SK-N-SH (cell line): ENCODE measurements at regions not wholly inside any gene's neighbourhood (a gene's known extent, or its start where the extent isn't known, plus 50 kb on each side); places are given as distances from the start of the nearest gene placed in this dataset.

Source experiments
- CTCF ChIA-PET: fragments of 300-600, 350-600 bp; formaldehyde crosslinking; extraction: SDS; loops from one replicate; lab custom pipeline; 2021; lab: Yijun Ruan, JAX
- POLR2A ChIA-PET: fragments of 350-600 bp; sonication (Branson Sonifier 250); formaldehyde crosslinking; extraction: SDS; loops from one replicate; lab custom pipeline; 2020; ENCODE audit warnings: antibody characterized with exemption, inconsistent platforms; lab: Yijun Ruan, JAX
- DNase-seq: peaks from one replicate; pipeline ENCODE4 v3.0.0; 2012
- H2AFZ ChIP-seq: fragments of 200-600 bp; sonication (generic); 2 replicates; pipeline ENCODE4 v1.8.1; 2016; ENCODE audit warnings: antibody characterized with exemption, mild to moderate bottlenecking, low read depth
- H3F3A ChIP-seq: fragments of 200-600 bp; sonication (generic); replicated peaks from 2 replicates; pipeline ENCODE3; 2016; ENCODE audit warnings: antibody characterized with exemption, mild to moderate bottlenecking; ENCODE audit not compliant: insufficient read depth
- H3K27ac ChIP-seq, 2 experiments: fragments of 200-500 bp in 1 of 2; fragments of 200-600 bp in 1 of 2; sonication (Bioruptor generic) in 1 of 2; sonication (generic), shearing (Covaris generic) in 1 of 2; 2 replicates each; pipeline versions ENCODE4 v1.5.1 to v1.6.1; 2014 to 2016; ENCODE audit warnings: low read depth in 2 of 2, inconsistent platforms in 1 of 2, low read length in 1 of 2, mild to moderate bottlenecking in 1 of 2, mixed read lengths in 1 of 2
- H3K27me3 ChIP-seq: fragments of 200-600 bp; sonication (generic), shearing (Covaris generic); 2 replicates; pipeline ENCODE4 v1.6.1; 2016; ENCODE audit warnings: mixed run types; ENCODE audit not compliant: insufficient read depth
- H3K36me3 ChIP-seq, 2 experiments: fragments of 200-500 bp in 1 of 2; fragments of 200-600 bp in 1 of 2; sonication (Bioruptor generic) in 1 of 2; sonication (generic) in 1 of 2; replicated peaks in 1 of 2; 2 replicates each; pipeline versions ENCODE3 to v1.5.1; 2014 to 2016; ENCODE audit warnings: low read length in 1 of 2, mild to moderate bottlenecking in 1 of 2; ENCODE audit not compliant: insufficient read depth in 2 of 2, control insufficient read depth in 1 of 2
- H3K4me1 ChIP-seq, 2 experiments: fragments of 200-500 bp in 1 of 2; fragments of 200-600 bp in 1 of 2; sonication (Bioruptor generic) in 1 of 2; sonication (generic), shearing (Covaris generic) in 1 of 2; 2 replicates each; pipeline versions ENCODE4 v1.5.1 to v1.6.1; 2014 to 2016; ENCODE audit warnings: low read depth in 1 of 2, low read length in 1 of 2, mixed run types in 1 of 2; ENCODE audit not compliant: insufficient read depth in 2 of 2, control insufficient read depth in 1 of 2
- H3K4me2 ChIP-seq: fragments of 200-600 bp; sonication (generic), shearing (Covaris generic); 2 replicates; pipeline ENCODE4 v1.6.1; 2017; ENCODE audit warnings: mixed run types
- H3K4me3 ChIP-seq, 2 experiments: fragments of 200-500 bp in 1 of 2; fragments of 200-600 bp in 1 of 2; sonication (Bioruptor generic) in 1 of 2; sonication (generic), shearing (Covaris generic) in 1 of 2; 2 replicates each; pipeline versions ENCODE4 v1.5.1 to v1.8.1; 2014 to 2016; ENCODE audit warnings: low read depth in 2 of 2, inconsistent platforms in 1 of 2, low read length in 1 of 2, mild to moderate bottlenecking in 1 of 2, mixed read lengths in 1 of 2, moderate library complexity in 1 of 2
- H3K79me2 ChIP-seq: fragments of 200-600 bp; sonication (generic); 2 replicates; pipeline ENCODE4 v1.8.1; 2017; ENCODE audit warnings: mild to moderate bottlenecking; ENCODE audit not compliant: insufficient read depth
- H3K9ac ChIP-seq: fragments of 200-600 bp; sonication (generic); 2 replicates; pipeline ENCODE4 v1.6.1; 2017; ENCODE audit warnings: mixed run types
- H3K9me2 ChIP-seq: fragments of 200-600 bp; sonication (generic); 2 replicates; pipeline ENCODE4 v1.6.1; 2017; ENCODE audit warnings: mixed run types
- H3K9me3 ChIP-seq: fragments of 200-600 bp; sonication (generic); 2 replicates; pipeline ENCODE4 v1.6.1; 2017; ENCODE audit warnings: mixed run types, mild to moderate bottlenecking, moderate library complexity
- H4K20me1 ChIP-seq: fragments of 200-600 bp; sonication (generic); 2 replicates; pipeline ENCODE4 v1.6.1; 2017; ENCODE audit warnings: mild to moderate bottlenecking, mixed run types; ENCODE audit not compliant: insufficient read depth
- ELF1 ChIP-seq: IDR thresholded peaks from 2 replicates; pipeline ENCODE4 v1.4.0; 2012
- EP300 ChIP-seq, 2 experiments: IDR thresholded peaks; 2 replicates each; pipeline versions ENCODE4 v1.4.0 to v1.6.1; 2012; ENCODE audit warnings: borderline replicate concordance in 1 of 2, low read depth in 1 of 2, low read length in 1 of 2
- FOSL2 ChIP-seq: IDR thresholded peaks from 2 replicates; pipeline ENCODE4 v1.4.0; 2012; ENCODE audit warnings: low read depth, mild to moderate bottlenecking, moderate library complexity, borderline replicate concordance
- FOXJ3 ChIP-seq: sonication (generic); formaldehyde crosslinking; IDR thresholded peaks from 2 replicates; pipeline ENCODE4 v1.5.1; 2020; ENCODE audit warnings: mild to moderate bottlenecking, missing genetic modification reagents
- FOXM1 ChIP-seq: IDR thresholded peaks from 2 replicates; pipeline ENCODE4 v1.4.0; 2012; ENCODE audit warnings: low read depth, mild to moderate bottlenecking
- GABPA ChIP-seq: IDR thresholded peaks from 2 replicates; pipeline ENCODE4 v1.4.0; 2012; ENCODE audit warnings: low read depth, mild to moderate bottlenecking
- GATA2 ChIP-seq: sonication (generic); formaldehyde crosslinking; IDR thresholded peaks from 2 replicates; pipeline ENCODE4 v1.5.0; 2020; ENCODE audit warnings: mild to moderate bottlenecking, missing genetic modification reagents
- JUND ChIP-seq: IDR thresholded peaks from 2 replicates; pipeline ENCODE4 v1.4.0; 2012
- MAX ChIP-seq: IDR thresholded peaks from 2 replicates; pipeline ENCODE4 v1.4.0; 2012; ENCODE audit warnings: low read depth
- MEF2A ChIP-seq: IDR thresholded peaks from 2 replicates; pipeline ENCODE4 v1.4.0; 2012; ENCODE audit warnings: low read depth, borderline replicate concordance
- MXI1 ChIP-seq: IDR thresholded peaks from 2 replicates; pipeline ENCODE4 v1.6.1; 2012; ENCODE audit warnings: mild to moderate bottlenecking, low read depth, low read length, improper control_type of control experiment
- NFIC ChIP-seq: IDR thresholded peaks from 2 replicates; pipeline ENCODE4 v1.4.0; 2012; ENCODE audit warnings: borderline replicate concordance
- NRF1 ChIP-seq: IDR thresholded peaks from 2 replicates; pipeline ENCODE4 v1.6.1; 2012; ENCODE audit warnings: low read depth, mild to moderate bottlenecking, low read length
- PBX3 ChIP-seq: IDR thresholded peaks from 2 replicates; pipeline ENCODE4; 2012
- POLR2AphosphoS5 ChIP-seq: IDR thresholded peaks from 2 replicates; pipeline ENCODE4 v1.6.1; 2012; ENCODE audit warnings: low read depth, low read length
- RCOR1 ChIP-seq: fragments of 150-350 bp; IDR thresholded peaks from 2 replicates; pipeline ENCODE4 v1.6.1; 2017; ENCODE audit warnings: antibody characterized with exemption, low read length
- REST ChIP-seq: IDR thresholded peaks from 2 replicates; pipeline ENCODE4 v1.6.1; 2012; ENCODE audit warnings: mild to moderate bottlenecking, low read depth, low read length, moderate library complexity
- RFX5 ChIP-seq: IDR thresholded peaks from 2 replicates; pipeline ENCODE4 v1.6.1; 2012; ENCODE audit warnings: mild to moderate bottlenecking, improper control_type of control experiment, low read length
- RXRA ChIP-seq: IDR thresholded peaks from 2 replicates; pipeline ENCODE4 v1.4.0; 2012; ENCODE audit warnings: low read depth, mild to moderate bottlenecking, borderline replicate concordance
- SMC3 ChIP-seq: IDR thresholded peaks from 2 replicates; pipeline ENCODE4 v1.6.1; 2012; ENCODE audit warnings: low read depth, low read length, improper control_type of control experiment
- TAF1 ChIP-seq: IDR thresholded peaks from 2 replicates; pipeline ENCODE4 v1.6.1; 2012; ENCODE audit warnings: low read depth, mild to moderate bottlenecking, low read length, moderate library complexity, borderline replicate concordance
- TCF12 ChIP-seq: IDR thresholded peaks from 2 replicates; pipeline ENCODE4 v1.4.0; 2012
- TEAD4 ChIP-seq: IDR thresholded peaks from 2 replicates; pipeline ENCODE4 v1.4.0; 2012; ENCODE audit warnings: mild to moderate bottlenecking, borderline replicate concordance; ENCODE audit not compliant: insufficient read depth
- USF1 ChIP-seq: IDR thresholded peaks from 2 replicates; pipeline ENCODE4 v1.4.0; 2012; ENCODE audit warnings: low read depth, borderline replicate concordance
- YY1 ChIP-seq: IDR thresholded peaks from 2 replicates; pipeline ENCODE4 v1.4.0; 2012; ENCODE audit warnings: low read depth, mild to moderate bottlenecking
- ZBTB33 ChIP-seq: IDR thresholded peaks from 2 replicates; pipeline ENCODE4 v1.4.0; 2012; ENCODE audit warnings: low read depth, borderline replicate concordance
- WGBS: methylation state at CpG from one replicate; pipeline ENCODE4 v1.1.6; 2017; ENCODE audit warnings: low lambda C conversion rate; 5-methylcytosine and 5-hydroxymethylcytosine counted together

- 50% methylated on average over 6 of the region's 6 CpGs for WGBS
- Histone ChIP-seq H3K9ac (peak overlapping the region; percentile 66), H3K36me3 (no peaks in the 10 kb centered on the region), H3K79me2 (no peaks in the 10 kb centered on the region), H3K4me1 (peaks cover 19 to 23% of the 10 kb centered on the region in 2 experiments), H3F3A (peaks cover 42% of the 10 kb centered on the region), H4K20me1 (no peaks in the 10 kb centered on the region), H3K9me2 (no peaks in the 10 kb centered on the region), H3K9me3 (no peaks in the 10 kb centered on the region), H3K4me2 (peak overlapping the region; percentile 71), H2AFZ (peak overlapping the region; percentile 52; the same call in 1 of the 2 replicates), H3K4me3 (no peak overlapping the region; a peak in 1 of 4 replicates), H3K27me3 (no peaks in the 10 kb centered on the region), H3K27ac (peak overlapping the region; percentile 86 to 98; a peak in 3 of 4 replicates)
- POLR2A ChIA-PET, result no interaction called here
- TF ChIP-seq SMC3 (no peak), MXI1 (no peak), ELF1 (peak; percentile 58; the same call in 1 of the 2 replicates), GABPA (peak; percentile 35), RCOR1 (no peak), TCF12 (peak; percentile 98), ZBTB33 (peak; percentile 85), EP300 (IDR thresholded peaks at IDR 0.05; ENCODE audit: borderline replicate concordance in 1 of 2, low read depth in 1 of 2, low read length in 1 of 2) (peak; percentile 31 to 99; a peak in 3 of 4 replicates), NFIC (peak; percentile 92), FOXJ3 (CRISPR knock-in tag) (no peak), NRF1 (no peak), TEAD4 (peak; percentile 99), YY1 (peak; percentile 38; the same call in 1 of the 2 replicates), FOSL2 (peak; percentile 97), USF1 (no peak), PBX3 (peak; percentile 96), REST (no peak), GATA2 (CRISPR knock-in tag) (no peak), MEF2A (peak; percentile 93), MAX (peak; percentile 89), RXRA (peak; percentile 94), TAF1 (0 out of 2 replicates have a peak, but pooled peaks have one; percentile 20), FOXM1 (peak; percentile 97), POLR2AphosphoS5 (peak; percentile 90), RFX5 (no peak), JUND (peak; percentile 99)
- CTCF ChIA-PET, result no interaction called here
- no peak for DNase-seq
These were observed 62.6 kb downstream of the ZBTB18 start for GRCh38 chr1:244113532-244114320.
